PFSK-1 (cell line): ENCODE measurements at regions not wholly inside any gene's neighbourhood (a gene's known extent, or its start where the extent isn't known, plus 50 kb on each side); places are given as distances from the start of the nearest gene placed in this dataset.

Experiments
- FOXP2 ChIP-seq: optimal IDR thresholded peaks from 2 replicates; pipeline ENCODE3; 2011; ENCODE audit warnings: borderline replicate concordance, control low read depth, inconsistent platforms; ENCODE audit not compliant: insufficient read depth; ENCODE audit errors: extremely low read length, extremely low read depth
- POLR2AphosphoS5 ChIP-seq: IDR thresholded peaks from 2 replicates; pipeline ENCODE4 v1.6.1; 2012; ENCODE audit warnings: low read depth, mild to moderate bottlenecking, control low read depth, low read length, moderate library complexity
- SIN3A ChIP-seq: IDR thresholded peaks from 2 replicates; pipeline ENCODE4 v1.6.1; 2012; ENCODE audit warnings: mild to moderate bottlenecking, low read length, moderate library complexity, borderline replicate concordance; ENCODE audit not compliant: insufficient read depth
- TAF1 ChIP-seq: IDR thresholded peaks from 2 replicates; pipeline ENCODE4 v1.6.1; 2012; ENCODE audit warnings: low read length, control low read depth, borderline replicate concordance; ENCODE audit not compliant: insufficient read depth
- TF ChIP-seq, protein P1 (sequence below), 2 experiments: IDR thresholded peaks; 2 replicates each; pipeline versions ENCODE4 v1.6.1 to v1.8.0; 2011 to 2012; ENCODE audit warnings: low read depth in 2 of 2, low read length in 2 of 2, control low read depth in 1 of 2, inconsistent platforms in 1 of 2, mild to moderate bottlenecking in 1 of 2, moderate library complexity in 1 of 2; ENCODE audit not compliant: insufficient read depth in 1 of 2

- no peak for TF ChIP-seq FOXP2
- TF ChIP-seq SIN3A = no peak
- TF ChIP-seq, protein P1, sequence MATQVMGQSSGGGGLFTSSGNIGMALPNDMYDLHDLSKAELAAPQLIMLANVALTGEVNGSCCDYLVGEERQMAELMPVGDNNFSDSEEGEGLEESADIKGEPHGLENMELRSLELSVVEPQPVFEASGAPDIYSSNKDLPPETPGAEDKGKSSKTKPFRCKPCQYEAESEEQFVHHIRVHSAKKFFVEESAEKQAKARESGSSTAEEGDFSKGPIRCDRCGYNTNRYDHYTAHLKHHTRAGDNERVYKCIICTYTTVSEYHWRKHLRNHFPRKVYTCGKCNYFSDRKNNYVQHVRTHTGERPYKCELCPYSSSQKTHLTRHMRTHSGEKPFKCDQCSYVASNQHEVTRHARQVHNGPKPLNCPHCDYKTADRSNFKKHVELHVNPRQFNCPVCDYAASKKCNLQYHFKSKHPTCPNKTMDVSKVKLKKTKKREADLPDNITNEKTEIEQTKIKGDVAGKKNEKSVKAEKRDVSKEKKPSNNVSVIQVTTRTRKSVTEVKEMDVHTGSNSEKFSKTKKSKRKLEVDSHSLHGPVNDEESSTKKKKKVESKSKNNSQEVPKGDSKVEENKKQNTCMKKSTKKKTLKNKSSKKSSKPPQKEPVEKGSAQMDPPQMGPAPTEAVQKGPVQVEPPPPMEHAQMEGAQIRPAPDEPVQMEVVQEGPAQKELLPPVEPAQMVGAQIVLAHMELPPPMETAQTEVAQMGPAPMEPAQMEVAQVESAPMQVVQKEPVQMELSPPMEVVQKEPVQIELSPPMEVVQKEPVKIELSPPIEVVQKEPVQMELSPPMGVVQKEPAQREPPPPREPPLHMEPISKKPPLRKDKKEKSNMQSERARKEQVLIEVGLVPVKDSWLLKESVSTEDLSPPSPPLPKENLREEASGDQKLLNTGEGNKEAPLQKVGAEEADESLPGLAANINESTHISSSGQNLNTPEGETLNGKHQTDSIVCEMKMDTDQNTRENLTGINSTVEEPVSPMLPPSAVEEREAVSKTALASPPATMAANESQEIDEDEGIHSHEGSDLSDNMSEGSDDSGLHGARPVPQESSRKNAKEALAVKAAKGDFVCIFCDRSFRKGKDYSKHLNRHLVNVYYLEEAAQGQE (IDR thresholded peaks at IDR 0.05; ENCODE audit: insufficient read depth in 1 of 2, low read depth in 2 of 2, low read length in 2 of 2) = no peak
- no peak for TF ChIP-seq POLR2AphosphoS5
- TF ChIP-seq TAF1 = no peak
Observed at GRCh38 chr2:17010104-17010503, 344.5 kb upstream of the CYRIA start.

DNA sequence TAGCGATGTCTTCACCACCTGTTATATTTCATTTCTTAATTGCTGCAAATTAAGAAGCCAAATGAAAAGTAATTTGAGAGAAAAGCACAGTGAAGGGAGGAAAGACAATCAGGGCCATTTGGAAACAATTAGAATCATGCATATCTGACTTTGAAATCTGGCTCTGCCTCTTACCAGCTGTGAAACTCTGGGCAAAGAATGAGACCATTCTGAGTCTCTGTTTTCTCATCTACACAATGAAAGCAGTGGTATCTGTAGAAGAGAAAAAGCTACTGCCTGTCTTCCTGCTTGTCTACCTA lies 334.5 kb upstream of the CYRIA start:
- TF ChIP-seq, protein P1 (IDR thresholded peaks at IDR 0.05; ENCODE audit: insufficient read depth in 1 of 2, low read depth in 2 of 2, low read length in 2 of 2) = no peak
- TF ChIP-seq TAF1 (no peak), FOXP2 (no peak), SIN3A (no peak), POLR2AphosphoS5 (no peak)

GRCh38 chr2:16999347-17000183 lies 333.9 kb upstream of the CYRIA start:
- TF ChIP-seq, protein P1 (IDR thresholded peaks at IDR 0.05; ENCODE audit: insufficient read depth in 1 of 2, low read depth in 2 of 2, low read length in 2 of 2) = no peak
- TF ChIP-seq TAF1 (no peak), SIN3A (no peak), POLR2AphosphoS5 (no peak), FOXP2 (no peak)

GRCh38 chr2:16978301-16978700 lies 312.7 kb upstream of the CYRIA start:
- TF ChIP-seq, protein P1 (IDR thresholded peaks at IDR 0.05; ENCODE audit: insufficient read depth in 1 of 2, low read depth in 2 of 2, low read length in 2 of 2) = no peak
- TF ChIP-seq FOXP2 = no peak
- TF ChIP-seq POLR2AphosphoS5 = no peak
- TF ChIP-seq SIN3A = no peak
- no peak for TF ChIP-seq TAF1

GRCh38 chr2:16974688-16975087 lies 309.1 kb upstream of the CYRIA start:
- TF ChIP-seq FOXP2 (no peak), POLR2AphosphoS5 (no peak), SIN3A (no peak), TAF1 (no peak)
- TF ChIP-seq, protein P1 (IDR thresholded peaks at IDR 0.05; ENCODE audit: insufficient read depth in 1 of 2, low read depth in 2 of 2, low read length in 2 of 2) = no peak
